ENCODE measurements at regions not wholly inside any gene's neighbourhood (a gene's known extent, or its start where the extent isn't known, plus 50 kb on each side); places are given as distances from the start of the nearest gene placed in this dataset.

DNA sequence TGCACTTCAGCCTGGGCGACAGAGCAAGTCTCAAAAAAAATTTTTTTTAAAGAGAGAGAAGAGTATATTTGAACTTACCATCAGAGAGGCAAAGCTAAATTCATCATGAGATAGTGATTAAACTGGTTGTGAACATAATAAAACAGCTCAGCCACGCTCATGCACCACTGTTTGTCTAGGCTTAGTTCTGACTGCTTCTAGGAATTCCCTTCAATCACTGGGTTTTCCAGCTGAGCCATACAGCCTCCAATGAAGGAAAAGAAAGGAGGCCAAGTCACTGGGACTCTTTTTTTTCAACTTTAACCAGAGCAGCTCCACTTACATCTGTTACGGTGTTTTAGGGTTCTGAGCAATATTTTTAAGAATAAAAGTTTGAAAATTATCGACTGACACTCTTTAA, 50.4 kb upstream of the HNRNPU start:
- 65% methylated on average over 4 of the region's 4 CpGs for WGBS (ENCODE audit: insufficient coverage, insufficient replicate concordance, low lambda C conversion rate, missing lambda C conversion rate)
- ChIA-PET SMC1A (ENCODE audit: uncharacterized antibody, unreplicated experiment) (interaction anchor here (1.5 kb wide), 1 partner anchor 50 kb away, joined by 3 read pairs; no protein-coding TSS in a partner anchor), CTCF (interaction anchor here (0.5 kb wide), 1 partner anchor 121 kb away, joined by 3 read pairs; no protein-coding TSS in a partner anchor), POLR2A (no interaction called here), RAD21 (ENCODE audit: unreplicated experiment) (no interaction called here)
- H3K4me2 ChIP-seq (ENCODE audit: control insufficient read depth, insufficient read depth) = no peak overlapping the region
- no peak overlapping the region for H2AFZ ChIP-seq (ENCODE audit: control insufficient read depth, low read depth, low read length)
- in situ Hi-C loops (cut with MboI) = no loop called here
- H3K4me3 ChIP-seq = no peak overlapping the region
- no peak for FAIRE-seq
- no peaks in the 10 kb centered on the region for H3K9me3 ChIP-seq (replicated peaks; ENCODE audit: control insufficient read depth, insufficient read depth, low read length)
- no peaks in the 10 kb centered on the region for H3K27me3 ChIP-seq (replicated peaks in 1 of 2; ENCODE audit: control insufficient read depth in 2 of 2, insufficient read depth in 2 of 2, low read length in 1 of 2)
- ATAC-seq = no peak
- no TSS peak for BruUV-seq (replicated peaks)
- no peak overlapping the region for H3K27ac ChIP-seq (ENCODE audit: control insufficient read depth, insufficient read depth)
- H3K79me2 ChIP-seq (ENCODE audit: control insufficient read depth, insufficient read depth, low read length) = no peaks in the 10 kb centered on the region
- no peak overlapping the region for H3K9ac ChIP-seq (ENCODE audit: control insufficient read depth, insufficient read depth, low read length)
- peaks cover 8% of the 10 kb centered on the region for H3K4me1 ChIP-seq (ENCODE audit: control insufficient read depth, insufficient read depth, low read length)
- TF ChIP-seq, protein P1, sequence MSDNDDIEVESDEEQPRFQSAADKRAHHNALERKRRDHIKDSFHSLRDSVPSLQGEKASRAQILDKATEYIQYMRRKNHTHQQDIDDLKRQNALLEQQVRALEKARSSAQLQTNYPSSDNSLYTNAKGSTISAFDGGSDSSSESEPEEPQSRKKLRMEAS (IDR thresholded peaks at IDR 0.05; ENCODE audit: low read depth, low read length) = no peak
- TF ChIP-seq, protein P2, sequence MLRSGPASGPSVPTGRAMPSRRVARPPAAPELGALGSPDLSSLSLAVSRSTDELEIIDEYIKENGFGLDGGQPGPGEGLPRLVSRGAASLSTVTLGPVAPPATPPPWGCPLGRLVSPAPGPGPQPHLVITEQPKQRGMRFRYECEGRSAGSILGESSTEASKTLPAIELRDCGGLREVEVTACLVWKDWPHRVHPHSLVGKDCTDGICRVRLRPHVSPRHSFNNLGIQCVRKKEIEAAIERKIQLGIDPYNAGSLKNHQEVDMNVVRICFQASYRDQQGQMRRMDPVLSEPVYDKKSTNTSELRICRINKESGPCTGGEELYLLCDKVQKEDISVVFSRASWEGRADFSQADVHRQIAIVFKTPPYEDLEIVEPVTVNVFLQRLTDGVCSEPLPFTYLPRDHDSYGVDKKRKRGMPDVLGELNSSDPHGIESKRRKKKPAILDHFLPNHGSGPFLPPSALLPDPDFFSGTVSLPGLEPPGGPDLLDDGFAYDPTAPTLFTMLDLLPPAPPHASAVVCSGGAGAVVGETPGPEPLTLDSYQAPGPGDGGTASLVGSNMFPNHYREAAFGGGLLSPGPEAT (IDR thresholded peaks at IDR 0.05; ENCODE audit: low read depth) = no peak
- TF ChIP-seq NRF1 (conservative IDR thresholded peaks at IDR 0.05; ENCODE audit: low read depth, low read length) (no peak), DPF2 (IDR thresholded peaks at IDR 0.05) (no peak), SMAD5 (IDR thresholded peaks at IDR 0.05; ENCODE audit: low read depth) (no peak), POLR2AphosphoS5 (IDR thresholded peaks at IDR 0.05; ENCODE audit: low read length) (no peak), BMI1 (IDR thresholded peaks at IDR 0.05; ENCODE audit: borderline replicate concordance) (no peak), ASH2L (IDR thresholded peaks at IDR 0.05; ENCODE audit: borderline replicate concordance, low read depth) (no peak), ZNF207 (IDR thresholded peaks at IDR 0.05; ENCODE audit: borderline replicate concordance) (no peak)
- TF ChIP-seq, protein P3, sequence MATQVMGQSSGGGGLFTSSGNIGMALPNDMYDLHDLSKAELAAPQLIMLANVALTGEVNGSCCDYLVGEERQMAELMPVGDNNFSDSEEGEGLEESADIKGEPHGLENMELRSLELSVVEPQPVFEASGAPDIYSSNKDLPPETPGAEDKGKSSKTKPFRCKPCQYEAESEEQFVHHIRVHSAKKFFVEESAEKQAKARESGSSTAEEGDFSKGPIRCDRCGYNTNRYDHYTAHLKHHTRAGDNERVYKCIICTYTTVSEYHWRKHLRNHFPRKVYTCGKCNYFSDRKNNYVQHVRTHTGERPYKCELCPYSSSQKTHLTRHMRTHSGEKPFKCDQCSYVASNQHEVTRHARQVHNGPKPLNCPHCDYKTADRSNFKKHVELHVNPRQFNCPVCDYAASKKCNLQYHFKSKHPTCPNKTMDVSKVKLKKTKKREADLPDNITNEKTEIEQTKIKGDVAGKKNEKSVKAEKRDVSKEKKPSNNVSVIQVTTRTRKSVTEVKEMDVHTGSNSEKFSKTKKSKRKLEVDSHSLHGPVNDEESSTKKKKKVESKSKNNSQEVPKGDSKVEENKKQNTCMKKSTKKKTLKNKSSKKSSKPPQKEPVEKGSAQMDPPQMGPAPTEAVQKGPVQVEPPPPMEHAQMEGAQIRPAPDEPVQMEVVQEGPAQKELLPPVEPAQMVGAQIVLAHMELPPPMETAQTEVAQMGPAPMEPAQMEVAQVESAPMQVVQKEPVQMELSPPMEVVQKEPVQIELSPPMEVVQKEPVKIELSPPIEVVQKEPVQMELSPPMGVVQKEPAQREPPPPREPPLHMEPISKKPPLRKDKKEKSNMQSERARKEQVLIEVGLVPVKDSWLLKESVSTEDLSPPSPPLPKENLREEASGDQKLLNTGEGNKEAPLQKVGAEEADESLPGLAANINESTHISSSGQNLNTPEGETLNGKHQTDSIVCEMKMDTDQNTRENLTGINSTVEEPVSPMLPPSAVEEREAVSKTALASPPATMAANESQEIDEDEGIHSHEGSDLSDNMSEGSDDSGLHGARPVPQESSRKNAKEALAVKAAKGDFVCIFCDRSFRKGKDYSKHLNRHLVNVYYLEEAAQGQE (IDR thresholded peaks at IDR 0.05; ENCODE audit: low read depth, low read length) = no peak
- TF ChIP-seq, protein P4, sequence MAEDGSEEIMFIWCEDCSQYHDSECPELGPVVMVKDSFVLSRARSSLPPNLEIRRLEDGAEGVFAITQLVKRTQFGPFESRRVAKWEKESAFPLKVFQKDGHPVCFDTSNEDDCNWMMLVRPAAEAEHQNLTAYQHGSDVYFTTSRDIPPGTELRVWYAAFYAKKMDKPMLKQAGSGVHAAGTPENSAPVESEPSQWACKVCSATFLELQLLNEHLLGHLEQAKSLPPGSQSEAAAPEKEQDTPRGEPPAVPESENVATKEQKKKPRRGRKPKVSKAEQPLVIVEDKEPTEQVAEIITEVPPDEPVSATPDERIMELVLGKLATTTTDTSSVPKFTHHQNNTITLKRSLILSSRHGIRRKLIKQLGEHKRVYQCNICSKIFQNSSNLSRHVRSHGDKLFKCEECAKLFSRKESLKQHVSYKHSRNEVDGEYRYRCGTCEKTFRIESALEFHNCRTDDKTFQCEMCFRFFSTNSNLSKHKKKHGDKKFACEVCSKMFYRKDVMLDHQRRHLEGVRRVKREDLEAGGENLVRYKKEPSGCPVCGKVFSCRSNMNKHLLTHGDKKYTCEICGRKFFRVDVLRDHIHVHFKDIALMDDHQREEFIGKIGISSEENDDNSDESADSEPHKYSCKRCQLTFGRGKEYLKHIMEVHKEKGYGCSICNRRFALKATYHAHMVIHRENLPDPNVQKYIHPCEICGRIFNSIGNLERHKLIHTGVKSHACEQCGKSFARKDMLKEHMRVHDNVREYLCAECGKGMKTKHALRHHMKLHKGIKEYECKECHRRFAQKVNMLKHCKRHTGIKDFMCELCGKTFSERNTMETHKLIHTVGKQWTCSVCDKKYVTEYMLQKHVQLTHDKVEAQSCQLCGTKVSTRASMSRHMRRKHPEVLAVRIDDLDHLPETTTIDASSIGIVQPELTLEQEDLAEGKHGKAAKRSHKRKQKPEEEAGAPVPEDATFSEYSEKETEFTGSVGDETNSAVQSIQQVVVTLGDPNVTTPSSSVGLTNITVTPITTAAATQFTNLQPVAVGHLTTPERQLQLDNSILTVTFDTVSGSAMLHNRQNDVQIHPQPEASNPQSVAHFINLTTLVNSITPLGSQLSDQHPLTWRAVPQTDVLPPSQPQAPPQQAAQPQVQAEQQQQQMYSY (CRISPR knock-in tag; IDR thresholded peaks at IDR 0.05) = no peak
- H4K20me1 ChIP-seq (ENCODE audit: control insufficient read depth, insufficient read depth) = no peaks in the 10 kb centered on the region
- intact Hi-C loops (cut with micrococcal nuclease; ENCODE audit: unreplicated experiment) = no loop called here
- DNase-seq (ENCODE audit: low read depth, low spot score) = no peak
- no peaks in the 10 kb centered on the region for H3K36me3 ChIP-seq (ENCODE audit: control insufficient read depth in 2 of 2, insufficient read depth in 2 of 2, low read length in 1 of 2)
